RWPE1 (cell line): ENCODE measurements at regions not wholly inside any gene's neighbourhood (a gene's known extent, or its start where the extent isn't known, plus 50 kb on each side); places are given as distances from the start of the nearest gene placed in this dataset.

ENCODE experiments used
- CTCF ChIA-PET: fragments of 350-600 bp; sonication (Branson Sonifier 250); formaldehyde crosslinking; extraction: SDS; loops from one replicate; lab custom pipeline; 2021; lab: Yijun Ruan, JAX
- POLR2A ChIA-PET: fragments of 400-600 bp; formaldehyde crosslinking; extraction: SDS; loops from one replicate; lab custom pipeline; 2020; ENCODE audit warnings: antibody characterized with exemption; ENCODE audit not compliant: low non-redundant PET; lab: Yijun Ruan, JAX
- DNase-seq: peaks from one replicate; pipeline ENCODE4 v3.0.0; 2012; ENCODE audit warnings: low spot score
- H3K27ac ChIP-seq: fragments of 450-650 bp; 2 replicates; pipeline ENCODE4 v1.5.1; 2017
- CTCF ChIP-seq: fragments of 450-650 bp; conservative IDR thresholded peaks from 2 replicates; pipeline ENCODE4 v1.5.1; 2017; ENCODE audit warnings: low read depth, mild to moderate bottlenecking

- ChIA-PET CTCF (interaction anchor here (0.6 kb wide), 1 partner anchor 11 kb away, joined by 4 read pairs; no protein-coding TSS in a partner anchor), POLR2A (no interaction called here)
- no peak for TF ChIP-seq CTCF
- H3K27ac ChIP-seq = no peak overlapping the region
- no peak for DNase-seq
Measured at GRCh38 chr1:178572604-178573003, 59.7 kb downstream of the TEX35 start.

GRCh38 chr1:178573330-178573729, 60.4 kb downstream of the TEX35 start:
- ChIA-PET CTCF (no interaction called here), POLR2A (no interaction called here)
- TF ChIP-seq CTCF = no peak
- DNase-seq = no peak
- no peak overlapping the region for H3K27ac ChIP-seq

- POLR2A ChIA-PET = no interaction called here
- no peak for DNase-seq
- TF ChIP-seq CTCF = no peak
- no peak overlapping the region for H3K27ac ChIP-seq
- CTCF ChIA-PET = interaction anchor here (0.6 kb wide), 1 partner anchor 237 kb away, joined by 5 read pairs; no protein-coding TSS in a partner anchor
Measured at GRCh38 chr1:178574345-178574744, 61.4 kb downstream of the TEX35 start.

GRCh38 chr1:178575611-178576361, 62.9 kb downstream of the TEX35 start:
- H3K27ac ChIP-seq = no peak overlapping the region
- ChIA-PET POLR2A (no interaction called here), CTCF (interaction anchor here (0.5 kb wide), 1 partner anchor 35 kb away, joined by 6 read pairs; no protein-coding TSS in a partner anchor)
- no peak for TF ChIP-seq CTCF
- no peak for DNase-seq

GRCh38 chr1:178576841-178577240, 63.9 kb downstream of the TEX35 start:
- no peak overlapping the region for H3K27ac ChIP-seq
- no peak for DNase-seq
- ChIA-PET POLR2A (no interaction called here), CTCF (interaction anchor here (0.6 kb wide), 1 partner anchor 311 kb away, joined by 4 read pairs; no protein-coding TSS in a partner anchor)
- no peak for TF ChIP-seq CTCF

- POLR2A ChIA-PET = no interaction called here
- TF ChIP-seq CTCF = no peak
Measured at GRCh38 chr1:178577882-178578281, 65.0 kb downstream of the TEX35 start.

More at GRCh38 chr1:178577882-178578281, 65.0 kb downstream of the TEX35 start:
- H3K27ac ChIP-seq = no peak overlapping the region
- CTCF ChIA-PET = interaction anchor here (0.5 kb wide), 1 partner anchor 70 kb away, joined by 3 read pairs; no protein-coding TSS in a partner anchor
- no peak for DNase-seq
